ENCODE measurements at regions not wholly inside any gene's neighbourhood (a gene's known extent, or its start where the extent isn't known, plus 50 kb on each side); places are given as distances from the start of the nearest gene placed in this dataset.
"Not testable (repeated sequence)": the region's sequence is repeated elsewhere in the genome, so short reads cannot be mapped to it uniquely, and the experiment has no call there.

- in situ Hi-C loops (cut with MboI; ENCODE audit: low sequenced_read_pairs, unreplicated experiment) = no loop called here
These were observed 867.1 kb downstream of the DTWD2 start for GRCh38 chr5:118121258-118121657.

GRCh38 chr5:118115791-118116190 is 872.6 kb downstream of the DTWD2 start:
- in situ Hi-C loops (cut with MboI; ENCODE audit: low sequenced_read_pairs, unreplicated experiment) = no loop called here
- no peak for TF ChIP-seq CTCF (IDR thresholded peaks at IDR 0.05; ENCODE audit: borderline replicate concordance, control extremely low read depth, extremely low read depth, insufficient read depth, missing control alignments)
- DNase-seq (ENCODE audit: low spot score) = no peak

More at GRCh38 chr5:118121258-118121657, 867.1 kb downstream of the DTWD2 start:
- TF ChIP-seq CTCF (IDR thresholded peaks at IDR 0.05; ENCODE audit: borderline replicate concordance, control extremely low read depth, extremely low read depth, insufficient read depth, missing control alignments) = no peak
- no peak for DNase-seq (ENCODE audit: low spot score)

- TF ChIP-seq CTCF (IDR thresholded peaks at IDR 0.05; ENCODE audit: borderline replicate concordance, control extremely low read depth, extremely low read depth, insufficient read depth, missing control alignments) = no peak
- in situ Hi-C loops (cut with MboI; ENCODE audit: low sequenced_read_pairs, unreplicated experiment) = no loop called here
- no peak for DNase-seq (ENCODE audit: low spot score)
These were observed 876.4 kb downstream of the DTWD2 start for GRCh38 chr5:118111956-118112355.

- in situ Hi-C loops (cut with MboI; ENCODE audit: low sequenced_read_pairs, unreplicated experiment); DNase-seq (ENCODE audit: low spot score): not testable (repeated sequence)
These were observed 881.1 kb downstream of the DTWD2 start for GRCh38 chr5:118107246-118107645.

- in situ Hi-C loops (cut with MboI; ENCODE audit: low sequenced_read_pairs, unreplicated experiment) = no loop called here
- no peak for TF ChIP-seq CTCF (IDR thresholded peaks at IDR 0.05; ENCODE audit: borderline replicate concordance, control extremely low read depth, extremely low read depth, insufficient read depth, missing control alignments)
These were observed 889.6 kb downstream of the DTWD2 start for GRCh38 chr5:118098716-118099115.

GRCh38 chr5:118095115-118095514 is 893.2 kb downstream of the DTWD2 start:
- in situ Hi-C loops (cut with MboI; ENCODE audit: low sequenced_read_pairs, unreplicated experiment) = no loop called here
- no peak for DNase-seq (ENCODE audit: low spot score)
- TF ChIP-seq CTCF (IDR thresholded peaks at IDR 0.05; ENCODE audit: borderline replicate concordance, control extremely low read depth, extremely low read depth, insufficient read depth, missing control alignments) = no peak

More at GRCh38 chr5:118098716-118099115, 889.6 kb downstream of the DTWD2 start:
- DNase-seq (ENCODE audit: low spot score) = no peak

- DNase-seq (ENCODE audit: low spot score) = no peak
- no peak for TF ChIP-seq CTCF (IDR thresholded peaks at IDR 0.05; ENCODE audit: borderline replicate concordance, control extremely low read depth, extremely low read depth, insufficient read depth, missing control alignments)
- in situ Hi-C loops (cut with MboI; ENCODE audit: low sequenced_read_pairs, unreplicated experiment) = no loop called here
These were observed 899.9 kb downstream of the DTWD2 start for GRCh38 chr5:118088448-118088847.
